Natural killer cell (primary cell): ENCODE measurements at regions not wholly inside any gene's neighbourhood (a gene's known extent, or its start where the extent isn't known, plus 50 kb on each side); places are given as distances from the start of the nearest gene placed in this dataset.

Source experiments
- ATAC-seq, 3 donors: fragments of 150-1000 bp in 2 of 3; fragments of 200-7000 bp in 1 of 3; cut with Tn5 transposase; 1 replicate in 1 of 3; 2 replicates in 2 of 3; pipeline ENCODE4 v1.10.0; 2021; ENCODE audit warnings: mild to moderate bottlenecking in 2 of 3, moderate library complexity in 2 of 3
- DNase-seq, 2 donors: peaks; one replicate each; pipeline versions ENCODE4 v3.0.0 to v3.0.0-alpha.2; 2013 to 2021; ENCODE audit warnings: mixed read lengths in 1 of 2
- H3K27ac ChIP-seq: one replicate; pipeline ENCODE4 v1.5.1; 2013; ENCODE audit warnings: mild to moderate bottlenecking, low read length
- H3K27me3 ChIP-seq: one replicate; pipeline ENCODE4 v1.6.1; 2013; ENCODE audit warnings: low read length; ENCODE audit not compliant: control insufficient read depth, insufficient read depth
- H3K36me3 ChIP-seq: one replicate; pipeline ENCODE4 v1.6.1; 2013; ENCODE audit warnings: low read length; ENCODE audit not compliant: control insufficient read depth, insufficient read depth
- H3K4me1 ChIP-seq: one replicate; pipeline ENCODE4 v1.6.1; 2013; ENCODE audit warnings: low read length; ENCODE audit not compliant: control insufficient read depth, insufficient read depth
- H3K4me3 ChIP-seq: one replicate; pipeline ENCODE4 v1.5.1; 2013; ENCODE audit warnings: low read length
- H3K9me3 ChIP-seq: one replicate; pipeline ENCODE4 v1.6.1; 2013; ENCODE audit warnings: low read length; ENCODE audit not compliant: control insufficient read depth, insufficient read depth
- H3K27ac Mint-ChIP-seq, 2 donors: one replicate each; pipeline ENCODE4 v1.8.0; 2022; ENCODE audit warnings: mild to moderate bottlenecking in 2 of 2, mixed read lengths in 2 of 2, moderate library complexity in 1 of 2
- H3K27me3 Mint-ChIP-seq, 2 donors: one replicate each; pipeline ENCODE4 v1.8.0; 2022; ENCODE audit warnings: low read depth in 2 of 2, mixed read lengths in 2 of 2
- H3K36me3 Mint-ChIP-seq: one replicate; pipeline ENCODE4 v1.8.0; 2022; ENCODE audit warnings: mixed read lengths
- H3K4me1 Mint-ChIP-seq, 2 donors: one replicate each; pipeline ENCODE4 v1.8.0; 2022; ENCODE audit warnings: mixed read lengths in 2 of 2
- H3K4me3 Mint-ChIP-seq: one replicate; pipeline ENCODE4 v1.8.0; 2022; ENCODE audit warnings: mild to moderate bottlenecking, moderate library complexity, mixed read lengths
- H3K9me3 Mint-ChIP-seq, 2 donors: one replicate each; pipeline ENCODE4 v1.8.0; 2022; ENCODE audit warnings: mixed read lengths in 2 of 2
- CTCF ChIP-seq: fragments of 200-600 bp; IDR thresholded peaks from one replicate; pipeline ENCODE4 v1.8.0; 2022; ENCODE audit warnings: antibody characterized with exemption
- WGBS: methylation state at CpG from one replicate; pipeline ENCODE4 v1.1.7; 2013; ENCODE audit warnings: missing lambda C conversion rate; ENCODE audit not compliant: insufficient coverage; 5-methylcytosine and 5-hydroxymethylcytosine counted together
- intact Hi-C: fragments of 100-400 bp; cut with micrococcal nuclease; formaldehyde crosslinking; loops from one replicate; pipeline ENCODE4 v1.14.2; 2022

- DNase-seq (no peak), ATAC-seq (no peak)
- Mint-ChIP-seq H3K4me3 (no peak overlapping the region), H3K27me3 (peaks cover 27 to 50% of the 10 kb centered on the region in 2 donors), H3K9me3 (peaks cover 5 to 8% of the 10 kb centered on the region in 2 donors), H3K27ac (no peak overlapping the region), H3K36me3 (peaks cover 11% of the 10 kb centered on the region), H3K4me1 (no peaks in the 10 kb centered on the region)
- Histone ChIP-seq H3K4me3 (no peak overlapping the region), H3K36me3 (no peaks in the 10 kb centered on the region), H3K4me1 (no peaks in the 10 kb centered on the region), H3K27me3 (peaks cover 2% of the 10 kb centered on the region), H3K27ac (no peak overlapping the region), H3K9me3 (no peaks in the 10 kb centered on the region)
- 80% methylated on average over 1 of the region's 3 CpGs for WGBS
- no peak for TF ChIP-seq CTCF
- intact Hi-C loops, result no loop called here
Measured at GRCh38 chr1:20423169-20423795, 62.7 kb downstream of the CAMK2N1 start.

GRCh38 chr1:20421441-20421840, 64.6 kb downstream of the CAMK2N1 start:
- WGBS, result 84% methylated on average over 2 of the region's 2 CpGs
- Mint-ChIP-seq H3K27me3 (peaks cover 21 to 45% of the 10 kb centered on the region in 2 donors), H3K27ac (no peak overlapping the region), H3K36me3 (peaks cover 11% of the 10 kb centered on the region), H3K9me3 (peaks cover 5 to 8% of the 10 kb centered on the region in 2 donors), H3K4me1 (no peaks in the 10 kb centered on the region), H3K4me3 (no peak overlapping the region)
- ATAC-seq (no peak), DNase-seq (no peak)
- Histone ChIP-seq H3K27ac (no peak overlapping the region), H3K36me3 (no peaks in the 10 kb centered on the region), H3K4me3 (no peak overlapping the region), H3K27me3 (peaks cover 2% of the 10 kb centered on the region), H3K9me3 (no peaks in the 10 kb centered on the region), H3K4me1 (no peaks in the 10 kb centered on the region)
- intact Hi-C loops, result no loop called here
- no peak for TF ChIP-seq CTCF

GRCh38 chr1:20417581-20417980, 68.4 kb downstream of the CAMK2N1 start:
- intact Hi-C loops, result no loop called here
- Histone ChIP-seq H3K4me3 (no peak overlapping the region), H3K27ac (no peak overlapping the region), H3K4me1 (no peaks in the 10 kb centered on the region), H3K27me3 (no peaks in the 10 kb centered on the region), H3K9me3 (no peaks in the 10 kb centered on the region), H3K36me3 (no peaks in the 10 kb centered on the region)
- Mint-ChIP-seq H3K4me3 (no peak overlapping the region), H3K36me3 (peaks cover 5% of the 10 kb centered on the region), H3K9me3 (peaks cover 0 to 2% of the 10 kb centered on the region in 2 donors), H3K27ac (no peak overlapping the region), H3K4me1 (no peaks in the 10 kb centered on the region), H3K27me3 (peaks cover 22 to 48% of the 10 kb centered on the region in 2 donors)
- TF ChIP-seq CTCF, result no peak
- WGBS, result 81% methylated on average over 8 of the region's 8 CpGs
- no peak for ATAC-seq
- no peak for DNase-seq

GRCh38 chr1:20416706-20417105, 69.3 kb downstream of the CAMK2N1 start:
- TF ChIP-seq CTCF, result no peak
- no peaks in the 10 kb centered on the region for H3K4me1 Mint-ChIP-seq
- Histone ChIP-seq H3K4me3 (no peak overlapping the region), H3K27ac (no peak overlapping the region), H3K4me1 (no peaks in the 10 kb centered on the region), H3K36me3 (no peaks in the 10 kb centered on the region), H3K9me3 (no peaks in the 10 kb centered on the region), H3K27me3 (no peaks in the 10 kb centered on the region)
- ATAC-seq (no peak), DNase-seq (no peak)
- no peaks in the 10 kb centered on the region for H3K9me3 Mint-ChIP-seq
- no peaks in the 10 kb centered on the region for H3K36me3 Mint-ChIP-seq
- 84% methylated on average over 3 of the region's 3 CpGs for WGBS
- peaks cover 24 to 49% of the 10 kb centered on the region in 2 donors for H3K27me3 Mint-ChIP-seq
- intact Hi-C loops, result no loop called here
- H3K27ac Mint-ChIP-seq, result no peak overlapping the region
- H3K4me3 Mint-ChIP-seq, result no peak overlapping the region
